HG03520 (cell line): ENCODE measurements at regions not wholly inside any gene's neighbourhood (a gene's known extent, or its start where the extent isn't known, plus 50 kb on each side); places are given as distances from the start of the nearest gene placed in this dataset.

Source experiments
- ATAC-seq: cut with Tn5 transposase; IDR thresholded peaks from one replicate; pipeline ENCODE4 v1.9.1; 2021; ENCODE audit warnings: mild to moderate bottlenecking, moderate library complexity; ENCODE audit not compliant: unreplicated experiment

DNA sequence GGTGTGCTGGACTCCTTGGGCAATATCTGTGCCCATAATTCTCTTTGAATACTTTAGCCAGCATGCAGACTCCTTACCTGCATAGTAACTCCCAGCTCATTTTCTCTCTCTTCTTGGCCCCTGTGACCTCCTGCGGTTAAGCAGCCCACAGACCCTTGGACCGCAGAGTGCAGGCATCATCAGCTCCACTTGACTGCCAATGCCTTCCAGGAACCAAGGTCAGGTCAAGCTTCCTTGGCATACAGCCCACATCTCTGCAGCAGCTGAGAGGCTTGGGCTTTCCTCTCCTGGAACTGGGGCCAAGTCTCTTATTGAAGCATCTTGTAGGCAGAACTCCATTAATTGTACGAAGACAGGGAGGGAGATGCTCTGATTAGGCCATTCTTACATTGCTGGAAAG, 130.1 kb upstream of the PIEZO2 start:
- no peak for ATAC-seq

DNA sequence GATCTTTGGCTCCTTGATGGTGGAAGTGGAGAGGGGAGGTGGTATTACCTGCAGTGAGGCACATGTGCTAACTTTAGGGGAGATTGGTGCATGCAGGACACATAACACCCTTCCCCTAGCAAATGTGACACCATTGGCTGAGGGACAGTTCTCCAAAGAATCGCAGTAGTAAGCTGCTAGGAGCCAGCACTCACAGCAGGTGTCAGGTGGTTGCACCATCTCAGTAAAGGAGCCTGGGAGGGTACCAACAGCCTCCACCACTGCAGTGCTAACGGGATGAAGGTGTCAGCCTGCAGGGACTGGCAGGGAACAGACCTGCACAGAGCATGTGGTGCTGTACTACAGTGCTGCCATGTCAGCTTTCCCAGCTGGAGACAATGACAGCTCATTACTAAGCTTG, 127.3 kb upstream of the PIEZO2 start:
- no peak for ATAC-seq

DNA sequence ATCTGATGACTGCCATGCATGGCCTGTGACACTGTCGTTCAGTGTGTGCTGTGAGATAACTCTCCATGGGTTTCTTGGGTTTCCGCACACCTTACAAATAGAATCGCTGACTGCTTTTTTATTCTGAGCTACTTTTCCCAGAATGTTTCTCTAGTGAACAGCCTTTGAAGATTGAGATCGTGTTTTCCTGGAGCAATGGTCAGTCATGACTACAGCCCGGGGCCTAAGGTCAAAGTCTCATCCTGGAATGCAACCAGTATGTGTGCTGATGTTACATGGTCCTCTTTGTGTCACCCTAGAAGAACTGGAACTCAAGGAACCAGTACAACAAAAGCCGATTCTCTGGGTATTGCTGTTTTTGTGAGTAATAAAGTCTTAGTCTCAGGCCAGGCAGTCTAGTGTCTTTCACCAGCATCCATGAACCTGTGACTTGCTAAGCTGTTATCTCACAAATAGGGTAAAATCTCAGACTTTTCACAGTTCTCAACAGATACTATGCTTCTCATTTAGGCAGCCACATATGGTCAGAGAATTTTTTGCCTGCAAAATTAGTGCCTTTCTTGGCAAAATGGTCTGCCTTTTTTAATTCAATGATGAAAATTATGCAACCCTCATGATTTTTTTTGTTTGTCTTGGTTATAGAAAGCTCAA, 124.9 kb upstream of the PIEZO2 start:
- ATAC-seq: no peak

DNA sequence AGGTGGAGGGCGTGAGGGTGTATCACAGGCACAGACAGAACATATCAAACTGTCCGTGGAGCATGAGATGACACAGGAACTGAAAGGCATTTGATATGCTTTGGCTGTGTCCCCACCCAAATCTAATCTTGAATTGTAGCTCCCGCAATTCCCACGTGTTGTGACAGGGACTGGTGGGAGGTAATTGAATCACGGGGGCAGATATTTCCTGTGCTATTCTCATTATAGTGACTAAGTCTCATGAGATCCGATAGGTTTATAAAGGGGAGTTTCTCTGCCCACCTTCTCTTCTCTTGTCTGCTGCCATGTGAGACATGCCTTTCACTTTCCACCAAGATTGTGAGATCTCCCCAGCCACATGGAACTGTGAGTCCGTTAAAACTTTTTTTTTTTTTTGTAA, 123.1 kb upstream of the PIEZO2 start:
- no peak for ATAC-seq

DNA sequence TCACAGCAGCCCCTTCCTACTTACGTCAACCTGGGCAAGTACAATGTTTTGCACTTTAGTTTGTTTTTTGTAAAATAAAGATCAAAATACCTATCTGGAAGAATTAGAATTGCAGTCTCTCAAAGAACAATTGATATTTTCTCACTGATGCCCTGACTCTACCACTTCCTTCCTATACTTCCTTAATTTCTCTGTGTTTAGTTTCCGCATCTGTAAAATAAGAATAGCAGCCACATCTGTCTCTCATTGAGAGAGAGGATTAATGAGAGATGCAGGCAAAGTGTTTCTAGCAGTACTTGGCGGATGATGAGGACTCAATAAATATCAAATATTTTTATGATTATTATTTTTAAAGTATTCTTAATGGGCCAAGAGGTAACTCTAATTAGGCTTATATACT, 122.6 kb upstream of the PIEZO2 start:
- no peak for ATAC-seq

DNA sequence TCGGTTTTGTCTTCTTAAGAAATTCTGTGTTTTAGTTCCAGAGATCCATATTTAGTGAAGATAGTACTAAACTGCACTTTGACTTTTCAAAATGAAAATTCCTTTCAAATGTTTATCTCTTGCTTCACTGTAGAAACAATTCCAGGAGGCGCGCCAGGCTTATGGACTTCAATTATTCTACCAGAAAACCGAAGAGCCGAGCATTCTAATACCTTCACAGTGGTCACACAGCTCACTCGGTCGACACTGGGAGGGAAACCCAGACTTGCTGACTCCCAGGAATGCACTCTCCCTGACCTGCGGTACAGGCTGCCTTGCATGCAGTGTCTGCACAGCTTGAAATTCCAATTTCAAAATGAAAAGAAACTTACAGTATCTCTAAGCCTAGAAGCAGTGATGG, 119.9 kb upstream of the PIEZO2 start:
- no peak for ATAC-seq

DNA sequence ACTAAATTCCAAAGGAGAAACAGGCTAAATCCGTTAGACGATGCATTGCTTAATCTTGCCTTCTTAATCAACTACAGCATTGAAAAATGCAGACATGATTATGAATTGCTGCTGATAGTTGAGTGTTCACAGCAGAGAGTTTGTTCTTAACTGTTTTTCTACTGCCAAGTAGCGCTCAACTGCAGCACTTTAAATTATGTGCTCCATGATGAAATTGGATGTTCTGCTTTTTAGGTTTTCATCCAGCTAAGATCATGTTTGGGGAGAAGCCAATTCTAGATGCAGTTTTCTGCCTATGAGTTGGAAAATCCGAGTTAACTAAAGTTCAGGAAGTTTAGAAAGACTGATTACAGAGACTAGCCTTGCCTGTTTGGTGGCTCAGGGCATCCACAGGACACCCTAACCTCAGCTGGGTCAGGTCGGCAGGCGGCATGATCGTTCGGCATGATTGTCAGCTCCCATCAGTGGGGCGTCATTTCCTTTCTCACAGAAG, 119.4 kb upstream of the PIEZO2 start:
- ATAC-seq: no peak

DNA sequence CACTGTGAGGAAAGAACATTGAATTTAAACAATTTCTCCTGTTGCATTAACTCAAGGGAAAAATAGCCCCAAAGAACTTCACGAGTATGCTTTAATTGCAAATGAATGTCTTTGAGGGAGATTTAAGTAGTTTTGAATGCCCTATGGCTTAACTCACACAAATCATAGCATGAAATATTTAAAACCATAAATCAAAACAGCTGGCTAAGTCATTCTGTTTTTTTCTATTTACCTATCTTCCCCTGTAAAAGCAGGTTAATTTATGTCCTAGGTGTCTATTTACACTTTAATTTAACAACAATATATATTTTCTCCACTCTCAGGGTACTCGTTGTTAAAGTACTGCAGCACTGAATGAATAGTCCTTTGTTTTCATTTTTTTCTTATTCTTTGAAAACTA, 118.8 kb upstream of the PIEZO2 start:
- ATAC-seq: no peak

DNA sequence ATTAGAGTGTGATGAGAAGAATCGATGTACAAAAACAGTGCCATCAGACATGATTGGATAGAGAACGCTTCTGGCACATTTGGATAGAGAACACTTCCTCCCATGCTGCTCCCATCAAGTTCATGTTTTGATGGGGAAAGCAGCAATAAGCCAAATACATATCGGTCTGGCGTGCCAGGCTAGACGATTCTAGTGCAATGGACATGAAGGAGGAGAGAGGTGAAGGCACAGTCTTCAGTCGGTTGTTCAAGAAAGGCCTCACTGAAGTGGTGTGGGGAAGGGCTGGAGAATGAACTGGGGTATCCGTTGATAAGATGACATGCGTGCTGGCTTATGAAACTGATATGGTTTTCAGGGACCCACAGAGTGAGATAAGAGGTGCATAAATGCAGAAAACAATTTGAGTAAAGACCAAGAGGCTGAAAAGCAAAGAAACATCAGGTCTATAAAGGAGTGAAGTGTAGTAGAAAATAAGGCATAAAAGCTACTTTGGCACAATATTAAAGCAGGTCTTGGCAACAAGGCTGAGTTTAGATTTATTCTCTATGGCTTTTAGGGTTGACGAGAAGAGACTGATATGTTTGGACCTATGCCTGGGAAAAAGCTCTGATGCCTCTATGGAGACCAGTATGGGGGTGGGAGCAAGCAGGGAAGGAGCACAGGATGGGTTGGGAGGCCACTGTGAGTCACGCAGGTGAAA, 117.6 kb upstream of the PIEZO2 start:
- no peak for ATAC-seq

DNA sequence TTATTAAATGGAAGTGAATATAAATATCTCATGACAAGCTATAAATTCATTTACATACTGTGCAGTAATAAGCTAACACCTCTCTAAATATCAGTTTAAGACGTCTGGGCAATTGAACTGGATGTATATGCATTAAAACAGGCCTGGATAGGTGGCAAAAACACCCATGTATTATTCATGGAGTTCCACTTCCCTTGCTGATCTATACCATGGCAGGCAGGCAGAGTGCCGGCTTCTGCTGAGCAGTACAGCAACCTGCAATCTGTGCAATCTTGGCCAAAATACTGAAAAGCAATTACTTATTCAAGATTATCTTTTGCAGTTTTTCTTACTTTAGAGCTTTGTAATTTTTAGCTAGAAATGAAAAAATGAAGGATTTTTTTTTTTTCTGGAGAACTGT, 112.1 kb upstream of the PIEZO2 start:
- ATAC-seq: no peak

DNA sequence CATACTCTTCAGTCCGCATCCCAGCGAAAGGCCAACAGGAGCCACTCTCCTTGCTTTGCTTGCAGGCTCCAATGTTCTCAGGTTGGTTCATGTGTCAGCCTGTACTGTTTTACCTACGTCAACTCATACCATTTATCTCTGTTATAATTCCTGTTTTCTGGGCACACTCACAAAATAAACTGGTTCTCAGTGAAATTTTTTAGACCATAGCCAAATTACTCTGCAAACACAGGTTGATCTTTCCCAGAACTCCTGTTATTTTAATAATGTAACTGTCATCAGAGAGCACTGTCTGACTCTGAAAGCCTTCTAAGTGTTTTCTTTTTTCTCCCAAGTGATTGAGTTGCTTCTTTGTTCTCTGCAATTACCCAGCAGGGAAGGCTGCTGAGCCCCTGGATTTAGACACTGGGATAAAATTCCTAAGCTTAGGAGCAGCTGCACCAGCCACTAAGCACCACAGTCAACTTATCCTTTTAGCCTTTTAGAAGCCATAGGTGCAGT, 111.6 kb upstream of the PIEZO2 start:
- no peak for ATAC-seq

DNA sequence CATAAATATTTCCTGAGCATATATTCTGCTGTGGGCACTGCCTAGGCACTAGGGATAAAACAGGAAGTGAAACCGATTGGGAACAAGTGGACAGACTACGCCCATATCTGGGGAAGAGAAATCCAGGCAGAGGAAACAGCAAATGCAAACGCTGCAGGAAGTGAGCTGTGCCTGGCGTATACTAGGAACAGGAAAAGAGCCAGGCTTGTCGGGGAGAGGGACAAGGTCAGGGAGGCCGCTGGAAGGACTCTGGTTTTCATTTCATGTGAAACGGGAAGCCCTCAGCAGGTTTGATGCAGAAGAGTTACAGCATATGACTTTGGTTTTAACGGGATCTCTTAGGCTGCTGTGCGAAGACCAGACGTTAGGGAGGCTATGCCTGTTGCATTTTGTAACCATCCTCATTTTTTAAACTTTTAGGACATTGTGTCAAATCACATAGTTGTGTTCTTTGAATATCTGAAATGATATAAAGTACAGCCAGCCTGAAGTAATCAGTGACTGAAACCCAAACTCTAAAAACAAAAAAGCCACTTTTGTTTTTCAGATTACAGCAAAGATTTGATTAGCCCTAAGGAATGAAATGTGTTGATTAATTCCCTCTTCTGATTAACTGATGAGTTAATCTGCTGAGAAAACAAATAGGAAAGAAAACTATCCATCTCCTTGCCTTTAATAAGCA, 110.2 kb upstream of the PIEZO2 start:
- ATAC-seq: no peak

DNA sequence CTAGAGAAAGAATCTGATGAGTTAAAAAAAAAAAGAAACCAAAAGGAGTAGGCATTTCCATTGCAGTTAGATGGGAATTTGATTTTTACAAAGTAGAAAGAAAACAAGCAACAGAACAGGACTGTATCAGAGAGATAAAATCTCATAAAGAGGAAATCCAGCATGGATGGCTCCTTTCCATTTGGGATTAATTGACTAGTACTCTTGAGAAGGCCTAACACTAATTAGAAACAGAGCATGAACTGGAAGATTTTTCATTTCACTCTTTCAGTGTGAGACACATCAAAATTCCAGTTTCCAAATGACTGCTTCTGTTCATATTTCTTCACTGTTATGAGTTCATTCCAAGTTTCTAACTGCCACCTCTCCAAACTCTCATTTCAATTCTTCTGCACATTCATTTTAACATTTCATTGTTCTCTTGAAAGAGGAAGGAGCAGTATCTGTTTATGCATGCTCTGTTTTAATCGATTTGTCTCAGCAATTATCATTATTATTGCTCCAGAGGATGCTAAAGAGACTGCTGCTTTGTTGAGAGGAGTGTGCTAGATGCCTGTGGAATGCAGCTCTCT, 108.8 kb upstream of the PIEZO2 start:
- ATAC-seq: no peak

DNA sequence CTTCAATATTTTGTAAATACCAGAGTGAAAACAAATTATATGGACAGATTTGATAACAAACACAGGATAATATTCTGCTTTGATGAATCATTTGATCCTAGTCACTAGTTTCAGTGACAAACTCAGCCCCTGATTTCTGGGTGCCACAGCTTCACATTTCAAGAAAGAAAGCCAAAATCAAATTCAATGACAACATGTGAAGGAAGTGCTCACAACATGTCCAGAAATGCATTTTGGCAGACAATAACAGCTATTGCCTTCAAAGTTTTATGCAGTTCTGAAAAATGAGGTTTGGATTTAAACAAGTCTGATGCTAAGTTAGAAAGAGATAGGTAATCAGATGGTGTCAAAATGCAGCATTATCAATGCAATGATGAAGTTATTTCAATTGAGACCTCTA, 106.9 kb upstream of the PIEZO2 start:
- no peak for ATAC-seq

DNA sequence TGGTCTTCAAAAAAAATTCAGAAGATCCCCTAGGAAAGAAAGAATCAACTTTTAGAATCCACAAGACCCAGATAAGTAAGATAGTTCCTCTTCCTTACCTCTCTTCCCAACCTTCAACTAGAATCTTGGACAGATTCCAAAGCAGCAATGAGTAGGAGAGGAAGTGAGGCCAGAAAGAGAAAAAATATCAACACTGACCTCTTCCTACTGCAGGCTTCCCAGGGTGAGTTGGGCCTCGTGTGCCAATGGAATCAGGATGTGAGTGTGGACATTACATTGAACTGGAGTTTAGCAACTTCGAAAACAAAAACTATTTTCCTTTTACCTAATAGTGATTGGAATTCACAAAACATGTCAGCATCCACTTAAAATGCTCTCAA, 102.5 kb upstream of the PIEZO2 start:
- ATAC-seq: no peak

DNA sequence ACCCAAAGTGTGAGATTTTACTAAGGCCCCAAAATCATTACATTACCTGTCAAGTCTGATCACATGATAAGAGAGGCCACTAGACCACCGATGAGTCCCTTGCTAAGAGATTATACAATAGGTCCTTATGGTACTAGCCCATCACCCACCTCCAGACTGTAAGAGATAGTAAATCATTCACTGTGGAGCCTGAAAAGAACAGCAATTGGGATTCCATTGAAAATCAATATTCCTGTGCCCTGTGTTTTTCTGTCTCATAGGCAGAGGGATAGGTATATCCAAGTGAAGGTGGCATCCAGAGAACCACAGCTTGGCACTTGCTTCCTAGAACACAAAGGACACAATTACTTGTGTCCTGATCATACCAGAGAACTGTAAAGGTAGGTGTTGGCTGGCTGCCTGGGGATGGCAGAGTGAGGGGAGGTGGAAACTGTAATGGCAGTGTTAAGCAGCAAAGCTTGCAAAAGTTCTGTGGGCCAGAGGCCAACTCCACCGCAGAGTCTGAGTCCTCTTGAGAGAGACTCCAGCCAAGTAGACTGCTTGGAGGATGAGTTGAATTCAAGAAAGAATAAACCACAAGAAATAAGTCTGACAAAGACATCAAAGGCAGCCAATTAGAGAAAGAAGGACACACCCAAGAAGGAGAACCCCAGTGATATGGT, 102.0 kb upstream of the PIEZO2 start:
- ATAC-seq: no peak

DNA sequence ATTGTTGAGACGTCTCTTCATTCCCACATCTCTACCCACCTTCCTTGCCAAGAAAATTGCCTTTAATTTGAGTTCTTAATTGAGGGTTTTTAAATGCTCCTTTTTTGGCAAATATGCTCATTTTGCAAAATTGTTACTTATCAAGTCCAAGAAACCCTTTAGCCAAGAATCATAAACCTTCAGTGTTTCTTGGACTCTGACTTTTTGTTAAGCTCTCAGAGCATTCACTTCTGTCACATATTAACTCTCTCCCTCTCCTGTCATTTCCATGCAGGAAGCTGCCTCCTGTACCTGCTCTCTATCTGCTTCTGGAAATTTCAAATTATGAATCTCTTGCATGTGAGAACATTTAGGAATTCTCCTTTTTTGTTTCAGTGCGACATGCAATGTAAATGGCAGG, 100.0 kb upstream of the PIEZO2 start:
- no peak for ATAC-seq

DNA sequence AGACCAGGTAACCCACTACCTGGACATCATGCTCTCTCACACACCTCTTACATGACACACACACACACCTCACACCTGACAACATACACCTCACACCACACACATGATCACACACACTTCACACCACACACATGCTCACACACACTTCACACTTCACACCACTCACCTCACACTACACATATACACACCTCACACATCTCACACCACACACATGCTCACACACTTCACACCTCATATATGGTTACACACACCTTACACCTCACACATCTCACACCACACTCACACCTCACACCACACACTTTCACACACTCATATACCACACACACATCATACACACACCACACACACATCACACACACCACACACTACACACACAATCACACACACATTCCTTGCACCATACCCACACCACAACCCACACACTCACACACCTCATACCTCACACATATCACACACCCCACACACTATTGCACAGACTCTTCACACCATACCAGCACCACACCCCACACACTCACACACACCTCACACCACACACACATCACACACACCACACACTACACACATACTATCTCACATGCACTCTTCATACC, 98.1 kb upstream of the PIEZO2 start:
- ATAC-seq: no peak

DNA sequence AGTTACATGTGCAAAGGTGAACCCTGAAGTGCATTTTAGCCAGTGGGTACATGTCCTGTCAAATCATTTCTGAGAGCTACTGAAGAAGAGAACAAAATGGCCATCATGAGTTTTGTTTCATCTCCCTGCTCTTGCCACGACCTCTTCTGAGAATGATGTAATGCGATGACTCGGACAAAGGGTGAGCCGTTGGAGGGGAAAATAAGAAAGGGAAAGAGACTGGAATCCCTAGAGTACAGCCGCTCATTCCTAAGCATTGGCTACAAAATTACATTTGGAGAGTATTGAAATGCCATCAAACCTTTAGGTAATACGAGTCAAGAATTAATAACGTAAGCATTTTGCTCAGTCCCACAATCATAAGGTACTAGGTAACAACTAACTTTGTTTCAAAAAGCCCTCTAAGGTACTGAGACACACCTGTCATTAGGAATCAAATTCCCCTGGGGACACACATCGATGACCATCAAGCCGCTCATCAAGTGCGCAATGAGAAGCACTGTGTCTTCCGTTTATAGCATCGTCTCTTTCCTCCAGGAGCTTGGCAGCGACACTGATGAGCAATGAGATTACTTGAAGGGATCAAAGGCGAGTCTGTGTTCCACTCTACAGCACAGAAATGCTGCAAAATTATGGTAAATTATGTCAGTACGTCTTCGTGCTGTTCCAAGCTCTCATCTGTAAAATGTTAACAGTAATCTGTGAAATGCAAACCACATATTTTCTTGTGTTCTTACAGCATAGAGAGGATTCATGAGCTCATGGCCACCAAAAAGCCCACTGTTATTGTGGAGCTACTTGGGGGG, 97.3 kb upstream of the PIEZO2 start:
- ATAC-seq: no peak

DNA sequence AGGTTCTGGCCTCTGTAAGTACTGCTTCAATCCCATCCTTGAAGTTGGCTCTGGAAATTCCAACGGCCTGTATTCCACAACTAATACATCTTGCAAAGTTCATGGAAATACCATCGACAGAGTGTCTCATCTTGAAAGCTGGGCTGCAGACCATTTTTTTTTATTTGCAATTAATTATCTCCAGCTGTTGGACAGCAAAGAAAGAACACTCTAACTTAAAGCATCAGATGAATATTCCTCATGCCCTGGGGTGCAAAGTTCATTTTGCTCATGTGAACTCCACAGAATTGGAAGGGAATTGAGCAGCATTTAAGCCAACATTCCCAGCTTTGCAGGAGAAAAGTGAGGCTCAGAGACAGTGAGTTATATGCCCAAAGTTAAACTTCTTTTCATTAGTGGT, 96.5 kb upstream of the PIEZO2 start:
- no peak for ATAC-seq
